K562 (cell line): ENCODE measurements at regions not wholly inside any gene's neighbourhood (a gene's known extent, or its start where the extent isn't known, plus 50 kb on each side); places are given as distances from the start of the nearest gene placed in this dataset.

Source experiments
- CREM ChIP-seq: IDR thresholded peaks from 2 replicates; pipeline ENCODE4 v1.6.1; 2014; ENCODE audit warnings: antibody characterized with exemption, low read depth
- HMG20A ChIP-seq: fragments of 450-650 bp; formaldehyde crosslinking; conservative IDR thresholded peaks from 2 replicates; pipeline ENCODE4 v1.4.0; 2020; ENCODE audit warnings: mild to moderate bottlenecking, mixed read lengths
- NR3C1 ChIP-seq: sonication (generic); formaldehyde crosslinking; IDR thresholded peaks from 2 replicates; pipeline ENCODE4 v1.8.1; 2022; ENCODE audit warnings: missing genetic modification reagents
- SAP30 ChIP-seq: fragments of 200-600 bp; sonication (generic); IDR thresholded peaks from 2 replicates; pipeline ENCODE4 v1.6.1; 2012; ENCODE audit warnings: borderline replicate concordance, low read depth, mild to moderate bottlenecking, moderate library complexity, low read length, control low read depth, inconsistent platforms; ENCODE audit not compliant: insufficient read depth, poor library complexity, severe bottlenecking
- ZNF77 ChIP-seq: fragments of 250-450 bp; sonication (Bioruptor Pico); IDR thresholded peaks from 2 replicates; pipeline ENCODE4 v1.5.0; 2020
- TF ChIP-seq, protein P1 (sequence below): sonication (generic); formaldehyde crosslinking; IDR thresholded peaks from 2 replicates; pipeline ENCODE4 v1.8.1; 2023; ENCODE audit warnings: mild to moderate bottlenecking, missing genetic modification reagents
- TF ChIP-seq, protein P2 (sequence below): fragments of 450-650 bp; IDR thresholded peaks from 2 replicates; pipeline ENCODE4 v1.6.1; 2016; ENCODE audit warnings: low read depth

DNA sequence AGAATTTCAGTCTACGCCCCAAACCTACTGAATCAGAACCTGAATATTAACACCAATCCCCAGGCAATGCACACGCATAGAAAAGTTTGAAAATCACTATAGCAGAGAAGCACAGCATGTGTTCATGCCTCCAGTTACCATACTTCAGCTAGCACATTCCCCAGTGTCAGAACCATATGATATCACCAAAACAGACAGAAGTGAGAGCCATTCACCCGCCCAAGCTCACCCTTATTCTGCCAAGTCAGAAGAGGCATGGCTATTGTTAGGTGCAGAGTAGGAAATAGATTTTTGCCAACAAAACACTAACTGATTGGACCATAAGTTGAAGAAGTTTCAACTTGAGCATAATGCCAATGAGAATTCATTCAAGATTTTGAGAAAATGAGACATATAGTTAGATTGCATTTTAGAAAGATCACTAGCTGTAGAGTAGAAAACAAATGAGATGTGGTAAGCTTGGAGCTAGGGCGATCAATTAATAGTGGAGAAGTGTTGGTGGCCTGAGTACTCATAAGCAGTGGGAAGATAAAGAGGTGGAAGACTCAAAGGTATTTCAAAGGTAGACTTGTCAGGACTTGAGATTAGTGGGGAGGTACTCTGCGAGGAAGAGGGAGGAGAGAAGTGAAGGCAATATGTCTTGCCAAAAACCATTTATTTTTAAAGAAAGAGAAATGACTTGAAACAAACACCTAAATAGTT lies 492.4 kb downstream of the SUCLA2 start (continued):
- TF ChIP-seq, protein P1, sequence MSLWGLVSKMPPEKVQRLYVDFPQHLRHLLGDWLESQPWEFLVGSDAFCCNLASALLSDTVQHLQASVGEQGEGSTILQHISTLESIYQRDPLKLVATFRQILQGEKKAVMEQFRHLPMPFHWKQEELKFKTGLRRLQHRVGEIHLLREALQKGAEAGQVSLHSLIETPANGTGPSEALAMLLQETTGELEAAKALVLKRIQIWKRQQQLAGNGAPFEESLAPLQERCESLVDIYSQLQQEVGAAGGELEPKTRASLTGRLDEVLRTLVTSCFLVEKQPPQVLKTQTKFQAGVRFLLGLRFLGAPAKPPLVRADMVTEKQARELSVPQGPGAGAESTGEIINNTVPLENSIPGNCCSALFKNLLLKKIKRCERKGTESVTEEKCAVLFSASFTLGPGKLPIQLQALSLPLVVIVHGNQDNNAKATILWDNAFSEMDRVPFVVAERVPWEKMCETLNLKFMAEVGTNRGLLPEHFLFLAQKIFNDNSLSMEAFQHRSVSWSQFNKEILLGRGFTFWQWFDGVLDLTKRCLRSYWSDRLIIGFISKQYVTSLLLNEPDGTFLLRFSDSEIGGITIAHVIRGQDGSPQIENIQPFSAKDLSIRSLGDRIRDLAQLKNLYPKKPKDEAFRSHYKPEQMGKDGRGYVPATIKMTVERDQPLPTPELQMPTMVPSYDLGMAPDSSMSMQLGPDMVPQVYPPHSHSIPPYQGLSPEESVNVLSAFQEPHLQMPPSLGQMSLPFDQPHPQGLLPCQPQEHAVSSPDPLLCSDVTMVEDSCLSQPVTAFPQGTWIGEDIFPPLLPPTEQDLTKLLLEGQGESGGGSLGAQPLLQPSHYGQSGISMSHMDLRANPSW, result no peak
- TF ChIP-seq ZNF77 (CRISPR knock-in tag), result no peak
- no peak for TF ChIP-seq SAP30
- no peak for TF ChIP-seq HMG20A (CRISPR knock-in tag)
- TF ChIP-seq, protein P2, sequence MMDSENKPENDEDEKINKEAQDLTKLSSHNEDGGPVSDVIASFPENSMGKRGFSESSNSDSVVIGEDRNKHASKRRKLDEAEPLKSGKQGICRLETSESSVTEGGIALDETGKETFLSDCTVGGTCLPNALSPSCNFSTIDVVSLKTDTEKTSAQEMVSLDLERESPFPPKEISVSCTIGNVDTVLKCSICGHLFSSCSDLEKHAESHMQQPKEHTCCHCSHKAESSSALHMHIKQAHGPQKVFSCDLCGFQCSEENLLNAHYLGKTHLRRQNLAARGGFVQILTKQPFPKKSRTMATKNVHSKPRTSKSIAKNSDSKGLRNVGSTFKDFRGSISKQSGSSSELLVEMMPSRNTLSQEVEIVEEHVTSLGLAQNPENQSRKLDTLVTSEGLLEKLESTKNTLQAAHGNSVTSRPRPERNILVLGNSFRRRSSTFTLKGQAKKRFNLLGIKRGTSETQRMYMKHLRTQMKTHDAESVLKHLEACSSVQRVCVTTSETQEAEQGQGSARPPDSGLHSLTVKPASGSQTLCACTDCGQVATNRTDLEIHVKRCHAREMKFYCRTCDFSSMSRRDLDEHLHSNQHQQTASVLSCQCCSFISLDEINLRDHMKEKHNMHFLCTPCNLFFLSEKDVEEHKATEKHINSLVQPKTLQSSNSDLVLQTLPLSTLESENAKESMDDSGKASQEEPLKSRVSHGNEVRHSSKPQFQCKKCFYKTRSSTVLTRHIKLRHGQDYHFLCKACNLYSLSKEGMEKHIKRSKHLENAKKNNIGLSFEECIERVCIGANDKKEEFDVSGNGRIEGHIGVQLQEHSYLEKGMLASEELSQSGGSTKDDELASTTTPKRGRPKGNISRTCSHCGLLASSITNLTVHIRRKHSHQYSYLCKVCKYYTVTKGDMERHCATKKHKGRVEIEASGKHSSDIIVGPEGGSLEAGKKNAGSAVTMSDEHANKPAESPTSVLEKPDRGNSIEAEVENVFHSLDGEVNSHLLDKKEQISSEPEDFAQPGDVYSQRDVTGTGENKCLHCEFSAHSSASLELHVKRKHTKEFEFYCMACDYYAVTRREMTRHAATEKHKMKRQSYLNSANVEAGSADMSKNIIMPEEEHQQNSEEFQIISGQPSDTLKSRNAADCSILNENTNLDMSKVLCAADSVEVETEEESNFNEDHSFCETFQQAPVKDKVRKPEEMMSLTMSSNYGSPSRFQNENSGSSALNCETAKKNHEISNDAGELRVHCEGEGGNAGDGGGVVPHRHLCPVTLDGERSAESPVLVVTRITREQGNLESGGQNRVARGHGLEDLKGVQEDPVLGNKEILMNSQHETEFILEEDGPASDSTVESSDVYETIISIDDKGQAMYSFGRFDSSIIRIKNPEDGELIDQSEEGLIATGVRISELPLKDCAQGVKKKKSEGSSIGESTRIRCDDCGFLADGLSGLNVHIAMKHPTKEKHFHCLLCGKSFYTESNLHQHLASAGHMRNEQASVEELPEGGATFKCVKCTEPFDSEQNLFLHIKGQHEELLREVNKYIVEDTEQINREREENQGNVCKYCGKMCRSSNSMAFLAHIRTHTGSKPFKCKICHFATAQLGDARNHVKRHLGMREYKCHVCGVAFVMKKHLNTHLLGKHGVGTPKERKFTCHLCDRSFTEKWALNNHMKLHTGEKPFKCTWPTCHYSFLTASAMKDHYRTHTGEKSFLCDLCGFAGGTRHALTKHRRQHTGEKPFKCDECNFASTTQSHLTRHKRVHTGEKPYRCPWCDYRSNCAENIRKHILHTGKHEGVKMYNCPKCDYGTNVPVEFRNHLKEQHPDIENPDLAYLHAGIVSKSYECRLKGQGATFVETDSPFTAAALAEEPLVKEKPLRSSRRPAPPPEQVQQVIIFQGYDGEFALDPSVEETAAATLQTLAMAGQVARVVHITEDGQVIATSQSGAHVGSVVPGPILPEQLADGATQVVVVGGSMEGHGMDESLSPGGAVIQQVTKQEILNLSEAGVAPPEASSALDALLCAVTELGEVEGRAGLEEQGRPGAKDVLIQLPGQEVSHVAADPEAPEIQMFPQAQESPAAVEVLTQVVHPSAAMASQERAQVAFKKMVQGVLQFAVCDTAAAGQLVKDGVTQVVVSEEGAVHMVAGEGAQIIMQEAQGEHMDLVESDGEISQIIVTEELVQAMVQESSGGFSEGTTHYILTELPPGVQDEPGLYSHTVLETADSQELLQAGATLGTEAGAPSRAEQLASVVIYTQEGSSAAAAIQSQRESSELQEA, result no peak
- no peak for TF ChIP-seq NR3C1 (CRISPR knock-in tag)
- no peak for TF ChIP-seq CREM
